ENCODE measurements at regions not wholly inside any gene's neighbourhood (a gene's known extent, or its start where the extent isn't known, plus 50 kb on each side); places are given as distances from the start of the nearest gene placed in this dataset.

DNA sequence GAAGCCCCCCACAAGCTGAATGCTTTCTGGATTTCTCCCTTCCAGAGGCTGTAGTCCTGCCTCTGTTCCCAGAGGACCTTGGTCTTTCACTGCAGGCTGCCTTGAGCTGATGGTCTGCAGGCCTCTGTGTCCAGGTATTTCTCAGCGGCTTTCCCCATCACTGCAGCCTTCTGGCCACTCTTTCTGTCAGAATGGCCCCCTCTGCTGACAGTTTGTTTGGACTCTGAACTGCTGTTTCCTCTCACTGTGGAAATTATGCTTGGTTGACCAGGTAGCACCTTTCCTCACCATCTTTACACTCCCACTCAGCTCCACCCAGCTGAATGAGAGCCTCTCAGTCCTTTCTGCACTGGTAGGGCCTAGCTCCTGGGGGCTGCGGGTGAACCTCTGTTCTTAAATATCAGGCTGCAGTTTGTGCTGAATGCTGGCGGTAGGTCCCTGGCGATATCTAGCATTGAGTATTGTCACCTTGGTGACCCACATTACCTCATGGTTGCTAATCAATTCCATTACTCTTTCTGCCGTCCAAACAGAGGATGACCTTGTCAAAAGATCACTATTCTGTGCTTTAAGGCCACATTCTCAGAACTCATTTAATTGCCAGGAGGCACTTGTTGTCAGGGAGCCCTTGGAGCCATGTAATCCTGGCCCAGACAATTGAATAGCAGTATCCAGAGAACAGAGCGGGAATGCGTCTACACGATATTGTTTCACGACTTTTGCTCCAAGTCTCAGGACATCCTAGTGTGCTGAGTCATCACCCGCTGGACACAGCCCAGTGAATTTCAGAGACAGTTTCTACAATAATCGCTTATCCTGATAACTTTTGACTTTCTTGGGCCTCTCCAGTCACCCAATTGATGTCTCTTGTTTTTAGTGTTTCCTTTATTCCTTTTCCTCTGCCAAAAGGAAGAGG, 230.2 kb downstream of the TENT4A start:
- no peak for DNase-seq (ENCODE audit: insufficient read length)
- TF ChIP-seq POLR2AphosphoS5 (IDR thresholded peaks at IDR 0.05; ENCODE audit: low read depth, low read length) = no peak
- no peak for TF ChIP-seq TAF1 (IDR thresholded peaks at IDR 0.05; ENCODE audit: borderline replicate concordance, low read depth, low read length)
- no peak for TF ChIP-seq POLR2A (IDR thresholded peaks at IDR 0.05; ENCODE audit: low read depth, low read length)
- FAIRE-seq = no peak

DNA sequence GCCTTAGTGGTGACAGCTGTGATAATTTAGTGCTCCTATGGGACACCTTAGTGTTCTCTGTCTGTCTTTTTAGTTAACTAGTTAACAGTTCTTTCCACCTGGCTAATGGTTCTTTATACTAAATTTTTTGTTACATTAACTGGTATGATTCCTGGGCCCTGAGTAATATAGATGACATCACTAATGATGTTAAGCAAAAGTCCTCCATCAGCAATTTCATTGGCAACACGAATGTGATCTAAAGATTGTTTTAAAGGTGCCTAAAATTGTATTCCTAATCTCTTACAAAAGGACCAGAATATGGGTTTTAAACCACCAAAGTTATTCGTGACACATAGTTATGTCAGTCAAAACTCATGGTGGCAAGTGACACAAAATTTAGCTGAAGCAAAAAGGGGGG, 235.3 kb downstream of the TENT4A start:
- DNase-seq (ENCODE audit: insufficient read length) (no peak), FAIRE-seq (no peak)
- TF ChIP-seq POLR2AphosphoS5 (IDR thresholded peaks at IDR 0.05; ENCODE audit: low read depth, low read length) = no peak
- TF ChIP-seq TAF1 (IDR thresholded peaks at IDR 0.05; ENCODE audit: borderline replicate concordance, low read depth, low read length) = no peak

DNA sequence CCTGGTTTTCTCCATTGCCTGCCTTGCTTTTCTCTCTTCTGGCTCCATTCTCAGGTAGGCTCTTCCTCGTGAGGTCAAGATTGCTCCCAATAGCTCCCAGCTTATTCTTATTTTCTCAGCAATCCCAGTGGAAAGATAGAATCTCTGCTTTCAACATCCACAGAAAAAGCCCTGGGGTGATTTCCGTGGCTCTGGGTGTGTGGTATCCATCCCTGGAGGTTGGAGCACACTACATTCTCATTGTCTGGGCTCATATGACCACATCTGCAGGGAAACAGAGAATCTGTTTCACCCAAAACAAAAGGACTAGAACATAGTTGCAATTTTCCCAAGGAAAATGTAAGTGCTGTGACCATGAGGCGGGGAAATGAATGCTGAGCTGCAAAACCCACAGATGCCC, 236.0 kb downstream of the TENT4A start:
- no peak for FAIRE-seq
- DNase-seq (ENCODE audit: insufficient read length) = no peak

DNA sequence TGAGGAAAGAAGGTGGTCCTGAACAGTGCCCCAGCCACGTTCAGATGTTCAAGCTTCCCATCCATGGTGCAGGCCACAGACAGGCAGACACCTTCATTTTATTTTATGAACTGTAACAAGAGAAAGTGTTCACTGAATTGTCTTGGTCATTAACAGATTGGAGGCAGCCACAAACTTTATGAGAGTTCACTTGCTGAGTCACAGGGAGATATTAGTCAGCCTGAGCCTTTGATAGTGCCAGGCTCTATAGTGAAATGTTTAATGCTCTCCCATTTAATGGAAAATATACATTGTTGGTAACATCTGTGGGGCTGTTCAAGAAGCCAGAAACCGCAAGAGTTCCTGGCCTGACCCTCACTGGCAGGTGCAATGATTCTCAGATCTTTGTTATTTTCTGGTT, 237.0 kb downstream of the TENT4A start:
- FAIRE-seq (no peak), DNase-seq (ENCODE audit: insufficient read length) (no peak)

More for the DNA sequence above, 236.0 kb downstream of the TENT4A start:
- TF ChIP-seq POLR2A (IDR thresholded peaks at IDR 0.05; ENCODE audit: low read depth, low read length) (no peak), POLR2AphosphoS5 (IDR thresholded peaks at IDR 0.05; ENCODE audit: low read depth, low read length) (no peak), TAF1 (IDR thresholded peaks at IDR 0.05; ENCODE audit: borderline replicate concordance, low read depth, low read length) (no peak)

DNA sequence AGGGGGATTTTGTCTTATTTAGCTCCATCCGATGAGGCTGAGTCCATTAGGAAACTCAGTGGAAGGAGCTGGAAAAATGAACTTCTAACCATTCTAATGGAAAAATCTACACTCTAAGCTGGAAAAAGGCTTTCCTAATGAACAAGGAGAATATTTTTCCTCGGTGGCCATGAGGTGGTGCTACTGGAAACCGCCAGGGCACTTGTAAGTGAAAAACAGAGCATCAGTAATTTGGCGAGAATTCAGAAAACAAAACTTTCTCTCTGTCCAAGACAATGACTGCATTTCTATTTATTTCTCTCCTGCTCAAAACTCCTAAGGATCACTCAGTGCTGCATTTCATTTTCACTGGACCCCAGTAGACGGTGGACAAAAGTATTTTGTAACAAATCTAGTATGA, 237.6 kb downstream of the TENT4A start:
- DNase-seq (ENCODE audit: insufficient read length) (no peak), FAIRE-seq (no peak)
- TF ChIP-seq POLR2A (IDR thresholded peaks at IDR 0.05; ENCODE audit: low read depth, low read length) (no peak), POLR2AphosphoS5 (IDR thresholded peaks at IDR 0.05; ENCODE audit: low read depth, low read length) (no peak), TAF1 (IDR thresholded peaks at IDR 0.05; ENCODE audit: borderline replicate concordance, low read depth, low read length) (no peak)

More for the DNA sequence above, 237.0 kb downstream of the TENT4A start:
- TF ChIP-seq TAF1 (IDR thresholded peaks at IDR 0.05; ENCODE audit: borderline replicate concordance, low read depth, low read length) (no peak), POLR2A (IDR thresholded peaks at IDR 0.05; ENCODE audit: low read depth, low read length) (no peak), POLR2AphosphoS5 (IDR thresholded peaks at IDR 0.05; ENCODE audit: low read depth, low read length) (no peak)

DNA sequence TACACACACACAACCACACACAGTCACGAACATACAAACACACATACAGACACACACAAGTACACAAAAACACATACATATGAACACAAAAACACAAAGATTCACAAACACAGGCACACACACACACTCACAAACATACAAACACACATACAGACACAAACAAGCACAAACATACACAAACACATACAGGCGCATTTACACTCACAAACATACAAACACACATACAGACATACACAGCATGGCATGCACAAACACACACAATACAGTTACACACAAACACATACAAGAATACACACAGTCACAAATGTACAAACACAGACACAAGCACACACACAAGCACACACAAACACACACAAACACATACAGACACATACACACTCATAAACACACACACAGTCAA, 247.9 kb downstream of the TENT4A start:
- DNase-seq (ENCODE audit: insufficient read length) = no peak
- TF ChIP-seq POLR2A (IDR thresholded peaks at IDR 0.05; ENCODE audit: low read depth, low read length) = no peak
- no peak for TF ChIP-seq POLR2AphosphoS5 (IDR thresholded peaks at IDR 0.05; ENCODE audit: low read depth, low read length)
- no peak for TF ChIP-seq TAF1 (IDR thresholded peaks at IDR 0.05; ENCODE audit: borderline replicate concordance, low read depth, low read length)
- FAIRE-seq = no peak

DNA sequence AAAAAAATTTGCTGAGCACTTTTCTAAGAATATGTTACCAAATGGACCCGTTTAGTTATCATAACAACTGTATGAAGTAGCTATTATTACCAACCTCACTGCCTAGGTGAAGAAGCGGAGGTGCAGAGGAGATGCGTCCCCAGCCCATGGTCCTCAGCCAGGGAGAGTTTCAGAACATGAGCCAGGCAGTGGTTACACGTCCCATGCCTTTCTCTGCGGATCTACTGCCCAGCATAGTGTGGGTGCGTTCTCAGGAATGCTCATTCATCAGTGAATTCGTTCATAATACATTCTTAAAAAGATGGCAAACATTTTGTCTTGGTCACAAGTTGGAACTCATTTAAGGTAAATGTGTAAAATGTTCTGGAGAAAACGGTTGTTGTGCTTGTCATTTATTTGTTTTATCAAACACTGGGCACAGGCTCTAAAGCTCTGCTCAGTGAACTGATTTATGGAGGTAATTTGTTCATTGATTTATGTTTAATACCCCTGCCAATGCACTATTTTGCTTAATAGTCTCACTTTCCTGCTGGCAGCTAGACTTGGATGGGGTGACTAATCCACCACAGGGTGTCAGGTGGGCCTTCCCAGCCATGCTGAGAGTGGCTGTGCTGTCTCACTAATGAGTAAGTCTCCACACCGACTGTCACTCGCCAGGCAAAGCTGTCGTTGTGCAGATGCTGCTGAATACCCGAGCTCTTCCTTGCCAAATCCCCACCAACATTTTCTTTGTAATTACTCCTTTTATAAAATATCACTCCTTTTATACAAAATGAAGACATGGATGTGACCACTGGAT, 248.8 kb downstream of the TENT4A start:
- TF ChIP-seq POLR2A (IDR thresholded peaks at IDR 0.05; ENCODE audit: low read depth, low read length) (no peak), TAF1 (IDR thresholded peaks at IDR 0.05; ENCODE audit: borderline replicate concordance, low read depth, low read length) (no peak), POLR2AphosphoS5 (IDR thresholded peaks at IDR 0.05; ENCODE audit: low read depth, low read length) (no peak)
- FAIRE-seq = no peak
- no peak for DNase-seq (ENCODE audit: insufficient read length)

DNA sequence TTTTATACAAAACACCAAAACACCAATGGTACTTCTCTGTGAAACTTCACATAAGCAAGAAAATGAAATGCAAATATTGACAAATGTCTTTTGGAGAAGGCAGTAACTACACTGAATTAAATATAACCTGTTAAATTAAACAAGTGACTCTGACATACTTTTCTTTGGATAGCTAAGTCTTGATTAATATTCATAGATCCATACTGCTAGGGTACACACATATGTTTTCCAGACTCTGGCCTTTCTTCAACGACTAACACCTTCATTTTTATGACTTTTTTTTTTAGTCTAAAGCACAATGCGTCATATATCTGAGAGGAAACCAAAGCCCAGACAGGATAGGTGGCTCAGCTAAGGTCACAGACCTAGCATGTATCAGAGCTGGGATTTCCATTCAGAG, 263.7 kb downstream of the TENT4A start:
- DNase-seq (ENCODE audit: insufficient read length) (no peak), FAIRE-seq (no peak)

DNA sequence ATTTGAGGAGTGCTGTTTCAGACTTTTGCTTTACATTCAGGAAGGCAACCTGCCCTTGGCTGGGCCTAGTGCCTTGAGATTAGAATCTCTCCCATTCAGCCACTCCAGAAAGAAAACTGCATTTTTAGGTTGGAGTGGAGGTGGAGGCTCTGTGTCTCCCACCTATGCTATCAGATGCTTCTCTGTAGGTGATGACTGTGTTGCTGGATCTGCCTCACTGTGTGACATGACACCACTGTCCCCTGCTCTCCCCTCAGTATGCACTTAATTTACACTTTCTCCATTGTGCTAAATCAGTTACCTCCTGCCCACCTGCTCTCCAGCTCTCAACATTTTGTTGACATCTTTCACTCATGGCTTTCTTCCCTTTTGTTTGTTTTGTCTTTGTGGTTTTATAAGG, 265.8 kb downstream of the TENT4A start:
- DNase-seq (ENCODE audit: insufficient read length) = no peak
- FAIRE-seq = no peak
- no peak for TF ChIP-seq TAF1 (IDR thresholded peaks at IDR 0.05; ENCODE audit: borderline replicate concordance, low read depth, low read length)
- no peak for TF ChIP-seq POLR2AphosphoS5 (IDR thresholded peaks at IDR 0.05; ENCODE audit: low read depth, low read length)
- TF ChIP-seq POLR2A (IDR thresholded peaks at IDR 0.05; ENCODE audit: low read depth, low read length) = no peak

More for the DNA sequence above, 263.7 kb downstream of the TENT4A start:
- TF ChIP-seq POLR2AphosphoS5 (IDR thresholded peaks at IDR 0.05; ENCODE audit: low read depth, low read length) = no peak

DNA sequence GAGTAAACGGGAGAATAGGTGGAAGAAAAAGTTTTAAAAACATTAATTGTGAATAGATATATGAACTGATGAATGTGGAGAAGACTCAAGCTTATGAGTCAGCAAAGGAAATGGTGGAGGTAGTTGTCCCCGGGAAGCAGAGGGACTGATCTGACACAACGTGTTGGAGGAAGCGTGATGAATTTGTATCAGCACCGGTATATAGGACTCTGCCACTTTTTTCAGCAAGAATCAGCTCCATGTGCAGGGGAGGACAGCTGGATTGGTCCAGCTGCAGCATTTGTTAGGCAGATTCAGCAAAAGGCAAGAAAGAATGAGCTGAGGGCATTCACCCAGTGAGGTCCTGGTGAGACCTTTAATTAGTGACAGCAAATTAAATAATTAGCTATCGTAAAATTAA, 276.0 kb downstream of the TENT4A start:
- no peak for FAIRE-seq
- no peak for TF ChIP-seq TAF1 (IDR thresholded peaks at IDR 0.05; ENCODE audit: borderline replicate concordance, low read depth, low read length)
- TF ChIP-seq POLR2A (IDR thresholded peaks at IDR 0.05; ENCODE audit: low read depth, low read length) = no peak
- TF ChIP-seq POLR2AphosphoS5 (IDR thresholded peaks at IDR 0.05; ENCODE audit: low read depth, low read length) = no peak
- DNase-seq (ENCODE audit: insufficient read length) = no peak

DNA sequence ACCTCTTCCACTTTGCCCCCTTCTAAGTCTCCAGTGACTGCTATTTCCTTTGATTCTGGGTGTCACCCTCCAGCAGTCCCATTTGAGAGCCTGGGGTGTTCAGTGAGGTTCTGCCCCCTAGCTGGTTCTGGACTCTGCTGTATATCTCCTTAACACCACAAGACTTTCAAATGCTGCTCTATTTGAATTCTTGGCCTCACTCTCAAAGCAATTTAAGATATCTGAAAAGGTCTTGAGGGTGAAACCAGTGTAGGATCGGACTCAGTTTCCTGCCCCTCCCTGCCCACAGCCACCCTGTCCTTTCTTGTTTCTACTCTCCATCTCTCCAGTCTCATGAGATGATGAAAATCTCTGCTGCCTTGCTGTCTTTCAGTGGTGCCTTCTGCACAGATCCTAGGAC, 280.9 kb downstream of the TENT4A start:
- no peak for DNase-seq (ENCODE audit: insufficient read length)
- FAIRE-seq = no peak
- no peak for TF ChIP-seq POLR2AphosphoS5 (IDR thresholded peaks at IDR 0.05; ENCODE audit: low read depth, low read length)
- no peak for TF ChIP-seq POLR2A (IDR thresholded peaks at IDR 0.05; ENCODE audit: low read depth, low read length)
- no peak for TF ChIP-seq TAF1 (IDR thresholded peaks at IDR 0.05; ENCODE audit: borderline replicate concordance, low read depth, low read length)

DNA sequence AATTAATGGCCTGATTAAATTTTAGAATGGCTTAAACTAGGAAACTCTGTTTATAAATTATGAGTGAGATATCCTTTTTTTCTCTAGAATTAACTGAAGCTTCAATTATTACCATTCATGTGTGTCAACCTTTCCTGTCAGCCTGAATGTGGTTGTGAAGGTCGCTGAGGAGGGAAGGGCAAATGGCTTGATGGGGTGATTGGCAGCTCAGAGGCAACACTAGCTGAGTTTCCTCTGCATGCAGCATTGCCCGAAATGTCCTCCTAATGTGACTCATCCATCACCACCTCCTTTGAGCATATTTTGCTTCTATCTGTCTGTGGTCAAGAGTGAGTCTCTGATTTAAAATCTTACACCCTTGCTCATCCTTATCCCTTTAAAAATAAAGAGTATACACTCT, 281.9 kb downstream of the TENT4A start:
- DNase-seq (ENCODE audit: insufficient read length) (no peak), FAIRE-seq (no peak)
- TF ChIP-seq TAF1 (IDR thresholded peaks at IDR 0.05; ENCODE audit: borderline replicate concordance, low read depth, low read length) (no peak), POLR2AphosphoS5 (IDR thresholded peaks at IDR 0.05; ENCODE audit: low read depth, low read length) (no peak), POLR2A (IDR thresholded peaks at IDR 0.05; ENCODE audit: low read depth, low read length) (no peak)

Measured in GM12892 (cell line).